ENCODE measurements at regions not wholly inside any gene's neighbourhood (a gene's known extent, or its start where the extent isn't known, plus 50 kb on each side); places are given as distances from the start of the nearest gene placed in this dataset.
"Not testable (repeated sequence)": the region's sequence is repeated elsewhere in the genome, so short reads cannot be mapped to it uniquely, and the experiment has no call there.

GRCh38 chr14:92241966-92242595 is 80.9 kb upstream of the SLC24A4 start:
- H3K27ac ChIP-seq = no peak overlapping the region
- H3K9me3 ChIP-seq (ENCODE audit: low read depth) = no peaks in the 10 kb centered on the region
- no peaks in the 10 kb centered on the region for H3K27me3 ChIP-seq
- H3K4me1 ChIP-seq (ENCODE audit: low read depth) = no peaks in the 10 kb centered on the region
- DNase-seq (ENCODE audit: low read depth in 1 of 2, low spot score in 1 of 2) = no peak
- H3K4me3 ChIP-seq = no peak overlapping the region
- H3K36me3 ChIP-seq = no peaks in the 10 kb centered on the region
- no peak for TF ChIP-seq CTCF (IDR thresholded peaks at IDR 0.05; ENCODE audit: low read depth, low read length)

GRCh38 chr14:92244805-92245204 is 78.2 kb upstream of the SLC24A4 start:
- no peak for DNase-seq (ENCODE audit: low read depth in 1 of 2, low spot score in 1 of 2)
- TF ChIP-seq CTCF (IDR thresholded peaks at IDR 0.05; ENCODE audit: low read depth, low read length) = no peak

GRCh38 chr14:92247341-92247740 is 75.6 kb upstream of the SLC24A4 start:
- H3K36me3 ChIP-seq = no peaks in the 10 kb centered on the region
- H3K4me1 ChIP-seq (ENCODE audit: low read depth) = no peaks in the 10 kb centered on the region
- TF ChIP-seq CTCF (IDR thresholded peaks at IDR 0.05; ENCODE audit: low read depth, low read length) = no peak
- DNase-seq (ENCODE audit: low read depth in 1 of 2, low spot score in 1 of 2) = no peak
- H3K27me3 ChIP-seq = peaks cover 12% of the 10 kb centered on the region
- H3K9me3 ChIP-seq (ENCODE audit: low read depth) = no peaks in the 10 kb centered on the region
- no peak overlapping the region for H3K27ac ChIP-seq
- H3K4me3 ChIP-seq = no peak overlapping the region

More at GRCh38 chr14:92244805-92245204, 78.2 kb upstream of the SLC24A4 start:
- Histone ChIP-seq H3K4me1 (ENCODE audit: low read depth) (no peaks in the 10 kb centered on the region), H3K27ac (no peak overlapping the region), H3K4me3 (no peak overlapping the region), H3K36me3 (no peaks in the 10 kb centered on the region), H3K27me3 (no peaks in the 10 kb centered on the region), H3K9me3 (ENCODE audit: low read depth) (no peaks in the 10 kb centered on the region)

- Histone ChIP-seq H3K27me3 (peaks cover 18% of the 10 kb centered on the region), H3K4me1 (ENCODE audit: low read depth) (no peaks in the 10 kb centered on the region), H3K9me3 (ENCODE audit: low read depth) (no peaks in the 10 kb centered on the region), H3K27ac (no peak overlapping the region), H3K36me3 (no peaks in the 10 kb centered on the region), H3K4me3 (no peak overlapping the region)
- peak in 1 of 2 donors; percentile 10 for DNase-seq (ENCODE audit: low read depth in 1 of 2, low spot score in 1 of 2)
- TF ChIP-seq CTCF (IDR thresholded peaks at IDR 0.05; ENCODE audit: low read depth, low read length) = no peak
Observed at GRCh38 chr14:92247947-92248346, 75.0 kb upstream of the SLC24A4 start.

GRCh38 chr14:92248696-92249095 is 74.3 kb upstream of the SLC24A4 start:
- H3K27ac ChIP-seq = no peak overlapping the region
- peaks cover 26% of the 10 kb centered on the region for H3K27me3 ChIP-seq
- no peak for TF ChIP-seq CTCF (IDR thresholded peaks at IDR 0.05; ENCODE audit: low read depth, low read length)
- H3K36me3 ChIP-seq = no peaks in the 10 kb centered on the region
- no peak overlapping the region for H3K4me3 ChIP-seq
- no peak for DNase-seq (ENCODE audit: low read depth in 1 of 2, low spot score in 1 of 2)
- no peaks in the 10 kb centered on the region for H3K9me3 ChIP-seq (ENCODE audit: low read depth)
- H3K4me1 ChIP-seq (ENCODE audit: low read depth) = no peaks in the 10 kb centered on the region

GRCh38 chr14:92250366-92250765 is 72.6 kb upstream of the SLC24A4 start:
- H3K27ac ChIP-seq; H3K4me3 ChIP-seq; H3K36me3 ChIP-seq; DNase-seq (ENCODE audit: low read depth in 1 of 2, low spot score in 1 of 2); H3K9me3 ChIP-seq (ENCODE audit: low read depth); H3K4me1 ChIP-seq (ENCODE audit: low read depth): not testable (repeated sequence)
- H3K27me3 ChIP-seq = peaks cover 42% of the 10 kb centered on the region
